ENCODE measurements at regions not wholly inside any gene's neighbourhood (a gene's known extent, or its start where the extent isn't known, plus 50 kb on each side); places are given as distances from the start of the nearest gene placed in this dataset.

GRCh38 chr3:26375843-26376530, 246.6 kb upstream of the LRRC3B start (continued):
- TF ChIP-seq ATAD3A (CRISPR knock-in tag; IDR thresholded peaks at IDR 0.05) (no peak), ZNF275 (CRISPR knock-in tag; IDR thresholded peaks at IDR 0.05; ENCODE audit: borderline replicate concordance) (no peak)

GRCh38 chr3:26381411-26381810, 241.2 kb upstream of the LRRC3B start:
- ATAC-seq, result no peak
- H3K79me2 ChIP-seq (ENCODE audit: insufficient read depth, low read length), result no peaks in the 10 kb centered on the region
- in situ Hi-C loops (cut with HindIII; ENCODE audit: extremely low pct_ligation_motif_present, low pct_unique_long_range_greater_than_20kb), result no loop called here
- H3K36me3 ChIP-seq (replicated peaks in 1 of 2; ENCODE audit: control insufficient read depth in 1 of 2, insufficient read depth in 2 of 2, low read length in 2 of 2), result no peaks in the 10 kb centered on the region
- WGBS (ENCODE audit: low lambda C conversion rate), result 0% methylated on average over 1 of the region's 1 CpG
- ChIA-PET CTCF (ENCODE audit: low intra/inter-chr PET ratio, low total read pairs) (no interaction called here), POLR2A (no interaction called here)
- H3K27ac ChIP-seq (ENCODE audit: extremely low read length, insufficient read depth, low read length), result no peak overlapping the region
- H4K20me1 ChIP-seq (ENCODE audit: insufficient read depth, low read length), result no peaks in the 10 kb centered on the region
- TF ChIP-seq KLF11 (CRISPR knock-in tag; IDR thresholded peaks at IDR 0.05) (no peak), ELF1 (CRISPR knock-in tag; IDR thresholded peaks at IDR 0.05) (no peak), THAP11 (CRISPR knock-in tag; IDR thresholded peaks at IDR 0.05) (no peak), TSC22D2 (CRISPR knock-in tag; IDR thresholded peaks at IDR 0.05; ENCODE audit: borderline replicate concordance) (no peak), ZNF557 (CRISPR knock-in tag; IDR thresholded peaks at IDR 0.05) (no peak), TCF7 (IDR thresholded peaks at IDR 0.05; ENCODE audit: low read depth) (no peak), MEF2D (CRISPR knock-in tag; IDR thresholded peaks at IDR 0.05) (no peak), TOE1 (CRISPR knock-in tag; IDR thresholded peaks at IDR 0.05) (no peak)
- BruUV-seq (replicated peaks), result no TSS peak
- no peak for DNase-seq (ENCODE audit: low spot score)
- H3K4me1 ChIP-seq (ENCODE audit: insufficient read depth, low read length), result no peaks in the 10 kb centered on the region
- intact Hi-C loops (cut with micrococcal nuclease; ENCODE audit: unreplicated experiment), result no loop called here
- peaks cover 71% of the 10 kb centered on the region for H3K9me3 ChIP-seq (ENCODE audit: low read length)
- H2AFZ ChIP-seq (ENCODE audit: low read length), result no peak overlapping the region
- no peak for FAIRE-seq
- no peaks in the 10 kb centered on the region for H3K27me3 ChIP-seq (ENCODE audit: control insufficient read depth in 1 of 2, insufficient read depth in 2 of 2, low read length in 2 of 2)
- no peak overlapping the region for H3K4me3 ChIP-seq (replicated peaks in 1 of 3; ENCODE audit: insufficient read depth in 1 of 3, low read depth in 2 of 3, low read length in 3 of 3)
- H3K4me2 ChIP-seq (ENCODE audit: low read depth, low read length), result no peak overlapping the region
- H3K9ac ChIP-seq (ENCODE audit: insufficient read depth, low read depth, low read length), result no peak overlapping the region

All from HepG2 (cell line).